NCI-H510A treated with DMSO at 0.1 percent for 48 hours (cell line): ENCODE measurements at regions not wholly inside any gene's neighbourhood (a gene's known extent, or its start where the extent isn't known, plus 50 kb on each side); places are given as distances from the start of the nearest gene placed in this dataset.
A peak's percentile ranks its signal among the peaks of the same experiment; 100 is the strongest.
"Not testable (repeated sequence)": the region's sequence is repeated elsewhere in the genome, so short reads cannot be mapped to it uniquely, and the experiment has no call there.

Source experiments
- DNase-seq: peaks from one replicate; lab custom pipeline; 2025; lab: John Stamatoyannopoulos, UW

DNA sequence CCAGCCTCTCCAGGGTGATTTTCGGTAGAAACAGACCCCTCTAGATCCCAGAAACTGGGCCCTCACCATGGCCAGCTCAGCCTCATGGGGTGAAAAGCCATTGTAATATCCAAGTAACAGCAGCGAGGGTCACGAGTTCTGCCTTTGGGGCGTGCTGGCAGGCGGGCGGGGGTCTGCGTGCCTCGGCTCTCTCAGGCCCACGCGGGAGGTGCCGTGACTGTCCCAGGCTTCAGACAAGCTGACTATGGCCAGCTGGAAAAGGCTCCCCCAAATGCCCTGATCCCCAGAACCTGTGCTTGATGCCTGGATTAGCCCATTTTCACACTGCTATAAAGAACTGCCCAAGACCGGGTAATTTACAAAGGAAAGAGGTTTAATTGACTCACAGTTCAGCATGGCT, 160.2 kb downstream of the LAT start:
- not testable (repeated sequence) for DNase-seq

DNA sequence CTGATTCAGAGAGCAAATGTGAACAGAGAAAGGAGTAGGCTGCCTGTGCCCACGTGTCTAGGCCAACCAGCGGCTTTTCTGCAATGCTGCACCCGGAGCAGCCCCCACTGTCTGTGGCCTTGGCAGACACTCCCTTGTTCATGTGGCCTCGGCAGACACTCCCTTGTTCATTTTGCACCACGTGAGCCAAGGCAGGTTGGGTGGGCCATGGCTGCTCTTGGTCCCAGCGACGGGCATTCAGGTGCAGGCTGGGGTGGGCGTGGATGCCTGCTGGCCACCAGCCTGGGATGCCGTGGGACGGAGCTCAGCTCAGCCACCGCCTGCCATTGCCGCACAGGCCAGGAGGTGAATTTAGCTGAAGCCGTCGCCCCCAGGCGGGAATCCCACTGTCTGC, 159.8 kb downstream of the LAT start:
- not testable (repeated sequence) for DNase-seq

DNA sequence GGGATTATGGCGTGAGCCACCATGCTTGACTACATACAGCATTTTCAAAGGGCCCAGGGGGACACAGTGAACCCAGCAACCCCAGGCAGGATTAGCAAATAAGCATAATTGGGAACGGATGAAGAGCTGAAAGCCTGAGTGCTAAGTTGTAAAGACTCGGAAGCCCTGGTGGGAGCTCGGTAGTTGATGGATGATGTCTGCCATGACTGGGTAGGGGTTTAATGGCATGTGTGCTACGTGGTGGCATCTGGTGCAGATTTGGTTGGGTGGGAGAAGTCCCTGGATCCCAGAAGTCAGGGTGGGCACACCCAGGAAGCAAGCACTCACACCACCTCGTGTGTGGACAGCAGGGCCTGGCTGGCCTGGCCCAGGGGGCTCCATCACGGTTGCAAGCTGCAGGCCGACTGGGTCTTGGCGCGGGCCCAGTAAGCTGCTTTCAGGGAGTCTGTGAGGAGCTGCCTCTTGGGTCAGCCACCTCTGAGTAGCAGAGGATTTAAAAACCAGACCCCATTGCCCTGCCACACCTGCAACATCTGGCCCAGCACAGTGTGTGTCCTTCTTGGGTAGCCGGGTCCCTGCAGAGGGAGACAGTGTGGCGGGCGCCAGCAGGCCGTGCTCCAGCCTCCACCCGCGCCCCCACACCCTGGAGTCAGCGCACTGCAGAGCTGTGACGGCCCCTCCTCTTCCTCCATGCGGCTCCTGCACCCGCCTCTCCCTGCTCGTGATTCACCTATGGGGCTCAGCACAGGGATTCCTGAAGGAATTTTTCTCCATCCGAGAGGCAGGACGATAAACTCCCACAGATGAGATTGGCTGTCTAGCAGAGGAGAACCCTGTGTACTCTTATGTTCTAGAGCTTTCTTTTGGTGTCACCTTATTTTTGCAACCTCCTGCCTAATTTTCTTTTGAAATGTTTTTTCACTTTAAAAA, 159.2 kb downstream of the LAT start:
- not testable (repeated sequence) for DNase-seq

DNA sequence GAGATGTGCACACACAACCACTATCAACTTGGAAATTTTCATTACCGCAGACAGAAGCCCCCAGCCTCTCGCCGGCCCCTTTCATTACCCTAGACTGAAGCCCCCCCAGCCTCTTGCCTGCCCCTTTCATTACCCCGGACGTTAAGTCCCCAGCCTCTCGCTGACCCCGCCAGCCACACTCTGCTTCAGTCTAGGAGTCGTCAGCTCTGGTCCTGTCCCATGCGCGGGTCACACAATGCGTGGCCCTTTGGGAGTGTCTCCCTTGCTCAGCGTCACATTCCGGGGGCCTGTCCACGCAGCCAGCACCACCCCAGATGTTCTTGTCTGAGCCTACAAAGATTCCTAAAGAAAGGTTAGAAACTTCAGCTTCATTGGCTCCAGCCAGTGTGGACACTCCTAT, 157.7 kb downstream of the LAT start:
- not testable (repeated sequence) for DNase-seq

DNA sequence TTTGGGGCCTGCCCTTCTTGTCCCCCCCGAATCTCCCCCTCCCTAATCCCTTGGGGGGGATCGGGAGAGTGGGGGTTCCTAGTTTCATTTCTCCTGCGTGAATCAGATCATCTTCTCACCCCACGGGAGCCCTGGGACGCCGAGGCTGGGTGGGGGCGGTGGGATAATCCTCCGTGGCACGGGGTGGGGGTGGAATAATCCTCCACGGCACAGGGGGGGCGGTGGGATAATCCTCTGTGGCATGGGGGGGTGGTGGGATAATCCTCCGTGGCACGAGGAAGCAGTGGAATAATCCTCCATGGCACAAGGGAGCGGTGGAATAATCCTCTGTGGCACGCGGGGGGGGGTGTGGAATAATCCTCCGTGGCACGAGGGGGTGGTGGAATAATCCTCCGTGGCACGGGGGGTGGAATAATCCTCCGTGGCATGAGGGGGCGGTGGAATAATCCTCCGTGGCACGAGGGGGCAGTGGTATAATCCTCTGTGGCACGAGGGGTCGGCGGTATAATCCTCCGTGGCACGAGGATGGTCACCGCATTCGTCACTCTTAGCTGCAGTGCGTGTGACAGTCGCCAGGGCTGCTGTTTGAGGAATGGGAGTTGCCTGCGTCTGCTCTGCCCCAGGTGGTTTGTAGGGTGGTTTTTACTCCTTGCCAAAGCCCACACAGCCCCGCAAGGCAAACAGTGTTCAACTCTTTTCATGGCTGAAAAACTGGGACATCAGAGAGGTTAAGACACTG, 156.9 kb downstream of the LAT start:
- DNase-seq: no peak

DNA sequence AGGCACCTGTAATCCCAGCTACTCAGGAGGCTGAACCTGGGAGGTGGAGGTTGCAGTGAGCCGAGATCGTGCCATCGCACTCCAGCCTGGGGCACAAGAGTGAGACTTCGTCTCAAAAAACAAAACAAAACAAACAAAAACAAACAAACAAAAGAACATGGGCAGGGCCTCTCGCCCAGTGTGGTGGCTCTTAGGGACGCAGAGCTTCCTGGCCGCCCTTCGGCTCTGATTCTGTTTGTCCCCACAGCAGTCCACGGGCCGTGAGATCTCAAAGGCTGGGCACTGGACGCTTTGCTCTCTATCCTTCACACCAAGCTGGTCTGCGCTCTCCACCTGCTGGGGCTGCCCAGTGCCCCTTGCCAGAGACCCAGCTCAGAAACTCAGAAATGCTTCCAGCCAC, 156.3 kb downstream of the LAT start:
- DNase-seq: not testable (repeated sequence)

DNA sequence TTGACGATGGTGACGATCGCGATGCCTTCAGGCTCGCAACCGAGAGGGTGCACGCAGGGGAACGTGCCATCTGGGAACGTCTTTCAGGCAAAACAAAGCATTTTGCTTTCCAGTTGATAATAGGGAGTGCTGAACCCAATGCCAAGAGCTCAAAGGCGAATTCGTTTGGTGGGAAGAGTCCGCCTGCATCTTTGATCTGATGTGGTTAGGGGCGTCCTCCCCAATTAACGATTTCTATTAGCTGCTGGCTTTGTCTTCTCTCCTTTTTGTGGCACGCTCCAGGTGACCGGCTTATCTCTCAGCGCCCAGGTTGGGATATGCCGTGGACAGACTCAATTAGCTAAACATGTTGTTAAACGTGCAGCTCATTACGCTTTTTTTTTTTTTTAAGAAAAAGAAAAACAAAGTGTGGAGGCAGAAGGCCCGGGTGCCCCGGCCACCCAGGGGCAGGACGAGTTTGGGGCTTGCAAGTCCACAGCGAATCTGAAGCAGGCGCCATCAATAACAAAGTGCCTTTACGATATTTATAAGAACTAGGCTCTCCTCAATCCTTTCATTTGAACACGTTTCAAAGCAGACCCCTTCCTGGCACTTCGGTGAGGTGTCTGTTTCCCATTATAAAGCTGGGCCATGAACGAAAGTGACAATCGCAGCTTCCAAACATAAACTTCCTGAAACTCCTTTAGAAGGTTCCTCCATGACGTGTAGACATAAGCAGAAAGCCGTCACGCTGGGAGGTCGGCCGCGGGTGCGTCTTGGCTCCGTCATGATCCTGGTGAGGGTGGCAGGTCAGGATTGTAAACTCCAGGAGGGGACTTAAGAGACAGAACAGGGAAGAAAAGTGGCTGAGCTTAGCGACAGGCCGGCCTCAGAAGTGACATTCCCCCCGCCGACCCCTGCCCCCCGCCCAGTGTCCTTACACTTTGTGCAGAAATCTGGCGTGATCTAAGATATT, 155.3 kb downstream of the LAT start:
- not testable (repeated sequence) for DNase-seq

DNA sequence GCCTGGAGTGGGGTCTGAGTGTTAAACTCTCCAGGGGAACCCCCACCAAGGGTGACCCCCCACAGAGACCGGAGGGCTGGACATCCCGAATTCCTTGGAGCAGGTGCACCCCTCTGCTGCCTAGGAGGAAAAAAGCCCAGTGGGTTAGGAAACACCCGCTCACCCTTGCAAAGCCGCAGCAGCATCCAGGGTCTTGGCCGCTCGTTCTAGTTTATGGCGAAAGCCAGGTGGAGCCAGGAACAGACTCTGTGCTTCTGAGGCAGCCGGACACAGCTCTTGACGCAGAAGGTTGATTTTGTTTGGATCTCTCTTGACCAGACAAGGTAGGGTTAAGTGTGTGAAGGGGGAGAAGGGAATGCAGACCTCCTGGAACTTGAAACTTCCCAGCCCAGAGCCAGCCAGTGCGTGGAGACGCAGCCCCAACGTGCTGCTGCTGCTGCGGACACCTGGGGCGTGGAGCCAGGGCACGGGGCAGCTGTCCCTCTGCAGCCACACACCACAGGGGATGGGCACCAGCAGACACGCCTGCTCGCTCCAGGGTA, 154.5 kb downstream of the LAT start:
- no peak for DNase-seq

DNA sequence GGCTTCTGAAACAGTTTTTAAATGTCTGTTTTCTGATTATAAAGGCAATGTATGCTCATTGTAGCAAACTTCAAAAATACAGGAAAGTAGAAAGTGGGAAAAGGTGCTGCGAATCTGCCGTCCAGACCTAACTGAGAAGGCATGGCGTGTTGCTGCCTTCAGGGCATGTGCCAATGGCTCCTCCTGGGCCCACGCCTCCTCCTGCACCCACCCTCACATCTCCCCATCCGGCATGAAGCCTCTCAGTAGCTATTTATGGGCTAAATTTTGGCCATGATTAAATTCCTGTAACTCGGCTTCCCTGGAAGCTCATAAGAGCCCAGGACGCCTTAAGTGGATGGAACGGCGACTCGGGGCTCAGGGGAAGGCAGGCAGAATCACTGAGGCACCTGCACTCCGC, 153.8 kb downstream of the LAT start:
- not testable (repeated sequence) for DNase-seq

DNA sequence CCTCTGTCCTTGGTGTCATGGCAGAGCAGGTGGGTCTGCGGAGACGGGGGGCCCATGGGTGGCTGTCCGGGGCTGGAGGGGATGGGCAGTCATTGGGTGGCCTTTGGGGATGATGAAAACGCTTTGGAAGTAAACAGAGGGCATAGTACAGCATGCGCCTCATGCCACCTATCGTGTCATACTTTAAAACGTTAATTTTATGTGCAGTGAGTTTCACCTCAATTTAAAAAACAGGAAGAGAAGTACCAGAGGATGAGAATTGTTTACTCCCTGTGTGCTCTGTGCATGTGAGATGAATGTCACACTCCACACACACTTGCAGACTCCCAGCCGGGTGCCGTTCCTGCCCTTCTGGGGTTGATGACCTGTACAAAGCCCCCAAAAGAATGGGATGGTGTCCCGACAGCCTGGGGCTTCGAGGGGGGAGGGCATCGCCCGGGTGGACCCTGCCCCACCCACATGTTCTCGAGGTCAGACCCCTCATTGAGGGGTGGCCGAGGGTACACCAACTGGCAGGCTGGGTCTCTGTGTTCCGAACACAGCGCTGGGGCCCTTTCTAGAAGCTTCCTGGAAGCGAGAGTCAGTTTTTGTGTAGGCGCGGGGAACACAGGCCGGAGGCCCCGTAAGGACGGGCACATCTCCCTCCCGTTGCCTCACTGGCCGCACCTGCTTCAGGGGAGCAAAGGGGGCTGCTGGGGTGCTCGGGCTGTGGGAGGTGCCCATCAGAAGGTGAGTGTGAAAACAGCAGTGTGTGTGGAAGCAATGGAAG, 153.2 kb downstream of the LAT start:
- not testable (repeated sequence) for DNase-seq

DNA sequence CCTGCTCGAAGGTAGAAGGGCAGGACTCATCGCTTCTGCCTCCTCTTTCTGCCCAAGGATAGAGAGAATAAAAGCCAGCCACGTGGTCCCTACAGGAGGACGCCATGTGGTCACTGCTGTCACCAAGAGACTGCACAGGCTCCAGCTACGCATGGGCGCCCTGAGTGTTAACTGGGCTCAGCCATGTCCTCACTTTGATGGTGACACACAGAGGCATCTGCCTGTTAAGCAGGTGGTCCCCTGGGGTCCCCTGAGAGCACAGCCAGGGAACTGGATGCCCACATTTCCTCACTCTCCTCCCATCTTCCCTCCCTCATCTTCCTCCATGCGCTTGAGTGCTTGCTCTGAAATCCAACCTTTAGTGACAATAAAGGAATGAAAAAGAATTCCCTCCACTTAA, 152.6 kb downstream of the LAT start:
- not testable (repeated sequence) for DNase-seq

DNA sequence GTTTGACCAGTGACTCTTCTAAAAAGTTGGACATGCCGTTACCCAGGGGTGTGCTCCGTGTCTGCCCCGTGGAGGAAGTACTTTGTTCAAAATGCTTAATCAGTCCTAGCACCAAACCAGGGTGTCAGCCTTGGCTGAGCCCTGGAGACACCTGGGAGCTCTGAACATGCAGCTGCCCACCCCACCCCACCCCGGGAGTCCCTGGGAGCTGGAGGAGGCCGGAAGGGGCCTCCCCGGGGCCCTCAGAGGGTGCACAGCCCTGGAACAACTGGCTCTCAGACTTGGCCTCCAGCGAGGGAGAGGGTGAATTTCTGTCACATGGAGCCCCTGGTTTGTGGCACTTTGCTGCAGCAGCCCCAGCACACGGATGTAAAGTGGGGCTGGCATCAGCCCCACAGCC, 152.1 kb downstream of the LAT start:
- DNase-seq: not testable (repeated sequence)

DNA sequence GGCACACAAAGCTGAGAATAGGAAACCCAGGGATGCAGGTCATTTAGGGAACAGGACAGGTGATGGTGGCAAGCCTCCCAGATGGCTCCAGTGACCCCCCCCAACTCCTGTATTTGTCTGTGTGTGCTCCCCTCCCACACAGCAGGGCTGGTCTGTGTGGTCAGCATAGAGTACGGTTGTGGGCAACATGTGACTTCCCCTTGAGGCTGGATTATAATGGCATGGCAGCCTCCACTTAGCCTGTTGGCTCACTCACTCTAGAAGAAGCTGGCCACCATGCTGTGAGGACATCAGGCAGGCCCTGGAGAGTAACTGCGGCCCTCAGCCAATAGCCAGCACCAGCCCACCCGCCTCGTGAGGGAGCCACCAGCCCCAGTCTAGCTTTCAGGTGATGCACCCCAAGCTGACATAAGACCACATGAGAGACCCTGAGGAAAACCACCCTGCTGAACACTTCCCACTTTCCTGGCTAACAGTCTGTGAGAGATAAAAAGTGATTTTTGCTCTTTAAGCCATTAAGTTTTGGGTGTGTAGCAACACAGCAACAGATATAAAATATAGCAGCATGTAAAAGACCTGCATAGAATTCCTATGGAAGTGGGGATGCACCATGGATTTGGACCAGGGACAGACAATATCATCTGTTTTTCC, 151.3 kb downstream of the LAT start:
- not testable (repeated sequence) for DNase-seq

DNA sequence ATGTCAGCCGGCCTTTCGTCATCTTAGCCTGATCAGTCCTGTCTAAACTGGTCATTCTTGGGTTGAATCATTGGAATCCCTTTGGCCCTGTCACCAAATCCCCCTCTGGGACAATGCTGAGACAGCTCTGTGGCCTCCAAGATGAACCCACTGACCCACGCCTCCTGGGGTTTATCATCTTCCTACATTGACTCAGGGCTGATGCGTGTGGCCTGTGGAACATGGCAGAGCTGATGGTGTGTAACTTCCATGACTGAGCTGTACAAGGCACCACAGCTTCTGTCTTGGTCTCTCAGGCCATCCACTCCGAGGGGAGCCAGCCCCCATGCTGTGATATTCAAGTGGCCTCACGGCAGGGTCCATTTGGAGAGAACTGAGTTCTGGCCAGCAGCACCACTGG, 150.2 kb downstream of the LAT start:
- DNase-seq: not testable (repeated sequence)

DNA sequence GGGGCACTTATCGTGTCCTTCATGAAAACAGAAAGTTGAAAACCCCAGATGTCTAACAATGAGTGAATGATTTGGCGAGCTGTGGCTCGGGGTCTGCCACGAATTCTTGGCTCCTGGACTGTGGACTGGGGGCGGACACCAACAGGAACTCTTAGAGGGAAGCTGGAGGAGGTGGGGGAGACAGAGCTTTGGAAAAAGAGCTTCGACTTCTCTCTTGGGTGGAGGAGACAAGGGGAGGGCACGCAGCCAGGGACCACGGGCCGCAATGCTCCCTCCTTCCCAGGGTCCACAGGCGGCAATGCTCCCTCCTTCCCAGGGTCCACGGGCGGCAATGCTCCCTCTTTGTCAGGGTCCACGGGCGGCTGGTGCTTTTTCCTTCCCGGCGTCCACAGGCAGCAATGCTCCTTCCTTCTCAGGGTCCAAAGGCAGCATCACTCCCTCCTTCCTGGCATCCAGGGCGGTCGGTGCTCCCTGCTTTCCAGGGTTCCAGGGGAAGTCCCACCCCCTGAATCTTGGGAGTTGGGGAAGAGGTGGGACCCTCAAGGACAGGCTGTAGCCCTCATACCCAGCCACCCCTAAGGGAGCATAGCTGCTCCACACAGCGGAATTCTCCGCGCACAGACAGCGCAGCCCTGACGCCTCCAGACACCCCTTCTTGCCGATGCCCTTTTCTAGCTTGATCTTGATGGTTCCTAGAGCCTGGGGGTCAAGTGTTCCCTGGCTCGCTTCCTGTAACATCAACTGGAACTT, 149.0 kb downstream of the LAT start:
- DNase-seq: not testable (repeated sequence)

DNA sequence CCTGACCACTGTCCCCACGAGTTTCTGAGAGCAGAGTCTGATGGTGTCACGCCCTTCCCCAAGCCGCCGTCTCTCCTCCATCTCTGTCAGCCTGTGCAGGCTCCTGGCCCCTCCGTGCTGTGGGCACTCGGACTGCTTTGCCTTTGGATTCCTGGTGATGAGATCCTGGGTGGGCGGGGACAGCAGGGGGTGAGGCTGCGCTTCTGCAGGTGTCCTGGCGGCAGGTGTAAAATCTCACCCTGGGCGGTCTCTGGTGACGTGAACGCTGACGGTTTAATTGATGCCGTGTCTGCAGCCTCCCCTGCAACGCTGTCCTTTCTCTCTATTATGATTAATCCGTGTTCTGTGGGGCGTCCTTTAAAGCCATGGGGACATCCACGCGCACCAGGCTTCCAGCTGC, 148.0 kb downstream of the LAT start:
- peak; percentile 18 for DNase-seq

DNA sequence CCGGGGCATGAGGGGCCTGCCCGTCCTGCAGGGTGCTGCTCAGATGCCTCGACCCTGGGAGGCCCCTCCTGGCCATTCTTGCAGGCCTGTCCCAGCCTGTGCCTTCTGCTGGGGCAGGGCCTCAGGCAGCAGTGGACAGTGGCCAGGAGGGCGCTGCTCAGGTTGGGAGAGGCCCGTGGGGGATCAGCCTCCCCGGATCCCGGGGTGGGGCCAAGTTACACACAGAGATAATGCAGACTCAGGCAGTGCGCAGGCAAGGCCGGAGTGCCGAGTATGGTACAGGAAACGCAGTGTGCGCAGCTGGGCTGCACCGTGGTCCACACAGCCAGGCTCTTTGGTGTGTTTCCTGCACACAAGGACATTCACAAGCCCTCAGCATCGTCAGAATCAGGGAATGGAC, 147.6 kb downstream of the LAT start:
- DNase-seq: not testable (repeated sequence)

DNA sequence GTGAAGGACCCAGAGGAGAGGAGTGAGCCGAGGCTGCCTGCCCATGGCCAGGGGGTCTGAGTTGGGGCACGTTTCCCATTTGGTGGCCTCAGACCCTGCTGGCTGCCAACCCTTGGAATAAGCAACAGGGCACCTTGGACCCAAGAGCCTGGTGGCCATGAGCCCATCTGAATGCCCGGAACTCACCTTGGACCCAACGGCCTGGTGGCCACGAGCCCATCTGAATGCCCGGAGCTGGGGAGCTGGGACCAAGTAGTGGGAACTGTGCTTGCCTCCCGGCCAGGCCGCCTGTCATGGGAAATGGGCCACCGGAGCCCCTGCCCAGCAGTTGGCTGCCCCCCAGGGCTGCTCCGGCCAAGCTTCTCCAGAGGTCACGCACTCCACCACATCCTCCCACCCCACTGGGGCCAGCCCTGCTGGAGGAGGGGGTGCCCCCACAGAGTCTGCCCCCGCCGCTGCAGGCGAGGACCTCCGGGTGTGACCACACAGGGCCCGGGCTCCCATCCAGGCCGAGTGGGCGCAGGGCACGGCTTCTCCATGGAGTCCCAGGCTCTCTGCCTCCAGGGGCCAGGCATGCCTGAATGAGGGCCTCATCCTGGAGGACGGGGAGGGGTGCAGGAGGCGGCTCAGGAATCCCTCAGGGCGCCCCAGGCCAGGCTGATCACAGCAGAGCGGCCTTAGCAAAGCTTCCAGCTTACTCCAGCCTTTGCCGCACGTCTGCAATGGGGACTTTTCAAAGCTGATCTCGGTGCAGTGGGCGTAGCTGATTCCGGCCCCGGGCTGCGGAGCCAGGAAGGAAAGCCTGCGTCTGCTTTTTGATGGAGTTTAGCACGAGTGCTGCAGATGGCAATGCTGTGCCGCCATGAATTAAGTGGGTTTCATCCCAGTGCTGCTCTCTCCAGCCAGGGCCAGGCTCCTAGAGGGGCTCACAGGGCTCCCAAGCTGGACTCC, 146.3 kb downstream of the LAT start:
- DNase-seq: not testable (repeated sequence)
